ENCODE measurements at regions not wholly inside any gene's neighbourhood (a gene's known extent, or its start where the extent isn't known, plus 50 kb on each side); places are given as distances from the start of the nearest gene placed in this dataset.

- intact Hi-C loops (cut with DNase I) = no loop called here
- Histone ChIP-seq H3K4me1 (peaks cover 7% of the 10 kb centered on the region), H3K9me3 (no peaks in the 10 kb centered on the region), H3K36me3 (no peaks in the 10 kb centered on the region), H3K27ac (no peak overlapping the region), H3K4me3 (no peak overlapping the region), H3K27me3 (no peaks in the 10 kb centered on the region)
- DNase-seq (ENCODE audit: extremely low spot score in 2 of 2) = no peak
- no peak for TF ChIP-seq POLR2AphosphoS5 (IDR thresholded peaks at IDR 0.05; ENCODE audit: insufficient read depth in 1 of 2, low read depth in 1 of 2)
- TF ChIP-seq POLR2A (IDR thresholded peaks at IDR 0.05) = no peak
- no peak for TF ChIP-seq CTCF (IDR thresholded peaks at IDR 0.05)
These were observed 128.1 kb upstream of the MDM1 start for GRCh38 chr12:68460236-68460635.

GRCh38 chr12:68461645-68462044 is 129.5 kb upstream of the MDM1 start:
- no peak for DNase-seq (ENCODE audit: extremely low spot score in 2 of 2)
- Histone ChIP-seq H3K27ac (no peak overlapping the region), H3K4me1 (no peaks in the 10 kb centered on the region), H3K36me3 (no peaks in the 10 kb centered on the region), H3K9me3 (no peaks in the 10 kb centered on the region), H3K27me3 (no peaks in the 10 kb centered on the region), H3K4me3 (no peak overlapping the region)
- intact Hi-C loops (cut with DNase I) = no loop called here
- TF ChIP-seq CTCF (IDR thresholded peaks at IDR 0.05) = no peak
- TF ChIP-seq POLR2A (IDR thresholded peaks at IDR 0.05) = no peak
- no peak for TF ChIP-seq POLR2AphosphoS5 (IDR thresholded peaks at IDR 0.05; ENCODE audit: insufficient read depth in 1 of 2, low read depth in 1 of 2)

- intact Hi-C loops (cut with DNase I) = no loop called here
- no peak for TF ChIP-seq CTCF (IDR thresholded peaks at IDR 0.05)
- TF ChIP-seq POLR2AphosphoS5 (IDR thresholded peaks at IDR 0.05; ENCODE audit: insufficient read depth in 1 of 2, low read depth in 1 of 2) = no peak
- no peak for TF ChIP-seq POLR2A (IDR thresholded peaks at IDR 0.05)
- Histone ChIP-seq H3K9me3 (no peaks in the 10 kb centered on the region), H3K4me3 (no peak overlapping the region), H3K27me3 (no peaks in the 10 kb centered on the region), H3K4me1 (no peaks in the 10 kb centered on the region), H3K36me3 (no peaks in the 10 kb centered on the region), H3K27ac (no peak overlapping the region)
- DNase-seq (ENCODE audit: extremely low spot score in 2 of 2) = no peak
These were observed 130.6 kb upstream of the MDM1 start for GRCh38 chr12:68462803-68463202.

GRCh38 chr12:68465227-68465626 is 133.1 kb upstream of the MDM1 start:
- DNase-seq (ENCODE audit: extremely low spot score in 2 of 2) = no peak
- no peak for TF ChIP-seq POLR2AphosphoS5 (IDR thresholded peaks at IDR 0.05; ENCODE audit: insufficient read depth in 1 of 2, low read depth in 1 of 2)
- TF ChIP-seq CTCF (IDR thresholded peaks at IDR 0.05) = no peak
- no peak for TF ChIP-seq POLR2A (IDR thresholded peaks at IDR 0.05)
- Histone ChIP-seq H3K36me3 (no peaks in the 10 kb centered on the region), H3K9me3 (no peaks in the 10 kb centered on the region), H3K4me1 (no peaks in the 10 kb centered on the region), H3K27me3 (no peaks in the 10 kb centered on the region), H3K4me3 (no peak overlapping the region), H3K27ac (no peak overlapping the region)
- intact Hi-C loops (cut with DNase I) = no loop called here

- intact Hi-C loops (cut with DNase I) = no loop called here
- H3K9me3 ChIP-seq = no peaks in the 10 kb centered on the region
- H3K4me3 ChIP-seq = no peak overlapping the region
- TF ChIP-seq POLR2A (IDR thresholded peaks at IDR 0.05) = no peak
- TF ChIP-seq CTCF (IDR thresholded peaks at IDR 0.05) = no peak
- no peak for TF ChIP-seq POLR2AphosphoS5 (IDR thresholded peaks at IDR 0.05; ENCODE audit: insufficient read depth in 1 of 2, low read depth in 1 of 2)
- no peak for DNase-seq (ENCODE audit: extremely low spot score in 2 of 2)
- no peak overlapping the region for H3K27ac ChIP-seq
- no peaks in the 10 kb centered on the region for H3K27me3 ChIP-seq
- H3K36me3 ChIP-seq = no peaks in the 10 kb centered on the region
- H3K4me1 ChIP-seq = no peaks in the 10 kb centered on the region
These were observed 135.4 kb upstream of the MDM1 start for GRCh38 chr12:68467514-68467913.
